ENCODE measurements at regions not wholly inside any gene's neighbourhood (a gene's known extent, or its start where the extent isn't known, plus 50 kb on each side); places are given as distances from the start of the nearest gene placed in this dataset.

GRCh38 chr12:74145328-74145727 lies 392.3 kb upstream of the ATXN7L3B start:
- Histone ChIP-seq H3K4me2 (ENCODE audit: low read depth, low read length, poor library complexity, severe bottlenecking) (no peak overlapping the region), H3K36me3 (ENCODE audit: insufficient read depth, low read length) (no peaks in the 10 kb centered on the region), H3K9me2 (replicated peaks; ENCODE audit: low read depth, low read length) (no peaks in the 10 kb centered on the region), H3K79me2 (ENCODE audit: insufficient read depth, low read length) (no peaks in the 10 kb centered on the region), H3K9me3 (ENCODE audit: insufficient read depth, low read depth, low read length) (no peaks in the 10 kb centered on the region), H4K20me1 (ENCODE audit: insufficient read depth, low read length, poor library complexity, severe bottlenecking) (no peaks in the 10 kb centered on the region), H3K4me1 (ENCODE audit: insufficient read depth, low read length, poor library complexity, severe bottlenecking) (no peaks in the 10 kb centered on the region), H3K27me3 (ENCODE audit: insufficient read depth, low read length, poor library complexity, severe bottlenecking) (no peaks in the 10 kb centered on the region), H3K4me3 (ENCODE audit: low read length, poor library complexity, severe bottlenecking) (no peak overlapping the region), H3K9ac (ENCODE audit: low read depth, low read length, poor library complexity, severe bottlenecking) (no peak overlapping the region), H3F3A (ENCODE audit: low read depth) (no peaks in the 10 kb centered on the region), H2AFZ (ENCODE audit: low read length) (no peak overlapping the region)
- TF ChIP-seq, protein P1, sequence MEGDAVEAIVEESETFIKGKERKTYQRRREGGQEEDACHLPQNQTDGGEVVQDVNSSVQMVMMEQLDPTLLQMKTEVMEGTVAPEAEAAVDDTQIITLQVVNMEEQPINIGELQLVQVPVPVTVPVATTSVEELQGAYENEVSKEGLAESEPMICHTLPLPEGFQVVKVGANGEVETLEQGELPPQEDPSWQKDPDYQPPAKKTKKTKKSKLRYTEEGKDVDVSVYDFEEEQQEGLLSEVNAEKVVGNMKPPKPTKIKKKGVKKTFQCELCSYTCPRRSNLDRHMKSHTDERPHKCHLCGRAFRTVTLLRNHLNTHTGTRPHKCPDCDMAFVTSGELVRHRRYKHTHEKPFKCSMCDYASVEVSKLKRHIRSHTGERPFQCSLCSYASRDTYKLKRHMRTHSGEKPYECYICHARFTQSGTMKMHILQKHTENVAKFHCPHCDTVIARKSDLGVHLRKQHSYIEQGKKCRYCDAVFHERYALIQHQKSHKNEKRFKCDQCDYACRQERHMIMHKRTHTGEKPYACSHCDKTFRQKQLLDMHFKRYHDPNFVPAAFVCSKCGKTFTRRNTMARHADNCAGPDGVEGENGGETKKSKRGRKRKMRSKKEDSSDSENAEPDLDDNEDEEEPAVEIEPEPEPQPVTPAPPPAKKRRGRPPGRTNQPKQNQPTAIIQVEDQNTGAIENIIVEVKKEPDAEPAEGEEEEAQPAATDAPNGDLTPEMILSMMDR (conservative IDR thresholded peaks at IDR 0.05; ENCODE audit: low read length): no peak
- TF ChIP-seq EZH2phosphoT487 (IDR thresholded peaks at IDR 0.05; ENCODE audit: borderline replicate concordance): no peak

GRCh38 chr12:74148849-74149248 lies 388.8 kb upstream of the ATXN7L3B start:
- no peak overlapping the region for H2AFZ ChIP-seq (ENCODE audit: low read length)
- no peaks in the 10 kb centered on the region for H3K9me3 ChIP-seq (ENCODE audit: insufficient read depth, low read depth, low read length)
- H3K4me1 ChIP-seq (ENCODE audit: insufficient read depth, low read length, poor library complexity, severe bottlenecking): no peaks in the 10 kb centered on the region
- TF ChIP-seq, protein P1 (conservative IDR thresholded peaks at IDR 0.05; ENCODE audit: low read length): no peak
- no peak for TF ChIP-seq EZH2phosphoT487 (IDR thresholded peaks at IDR 0.05; ENCODE audit: borderline replicate concordance)
- H3K79me2 ChIP-seq (ENCODE audit: insufficient read depth, low read length): no peaks in the 10 kb centered on the region
- no peaks in the 10 kb centered on the region for H4K20me1 ChIP-seq (ENCODE audit: insufficient read depth, low read length, poor library complexity, severe bottlenecking)
- no peaks in the 10 kb centered on the region for H3K9me2 ChIP-seq (replicated peaks; ENCODE audit: low read depth, low read length)
- H3K36me3 ChIP-seq (ENCODE audit: insufficient read depth, low read length): no peaks in the 10 kb centered on the region
- no peaks in the 10 kb centered on the region for H3F3A ChIP-seq (ENCODE audit: low read depth)
- no peak overlapping the region for H3K9ac ChIP-seq (ENCODE audit: low read depth, low read length, poor library complexity, severe bottlenecking)
- H3K4me2 ChIP-seq (ENCODE audit: low read depth, low read length, poor library complexity, severe bottlenecking): no peak overlapping the region
- no peak overlapping the region for H3K4me3 ChIP-seq (ENCODE audit: low read length, poor library complexity, severe bottlenecking)
- H3K27me3 ChIP-seq (ENCODE audit: insufficient read depth, low read length, poor library complexity, severe bottlenecking): no peaks in the 10 kb centered on the region

DNA sequence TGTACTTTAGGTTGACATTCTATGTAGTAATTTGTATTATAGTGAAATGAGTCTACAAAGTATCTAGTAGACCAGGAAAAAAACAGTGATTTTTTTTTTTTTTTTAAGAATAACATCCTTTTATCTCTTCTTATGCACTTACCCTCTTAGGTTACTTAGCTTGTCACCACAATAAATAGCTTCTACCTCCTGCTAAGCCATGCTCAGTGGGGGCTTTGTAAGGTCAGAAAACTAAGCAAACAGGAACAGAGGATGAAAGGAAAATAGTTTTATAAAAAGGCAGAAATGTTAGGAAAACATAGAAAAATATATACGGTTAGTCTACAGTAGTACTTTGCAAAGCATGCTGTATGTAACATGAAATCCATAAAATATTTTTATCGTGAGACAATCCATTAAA lies 385.3 kb upstream of the ATXN7L3B start:
- H3K36me3 ChIP-seq (ENCODE audit: insufficient read depth, low read length): no peaks in the 10 kb centered on the region
- H3K9me2 ChIP-seq (replicated peaks; ENCODE audit: low read depth, low read length): no peaks in the 10 kb centered on the region
- TF ChIP-seq, protein P1 (conservative IDR thresholded peaks at IDR 0.05; ENCODE audit: low read length): no peak
- no peak for TF ChIP-seq EZH2phosphoT487 (IDR thresholded peaks at IDR 0.05; ENCODE audit: borderline replicate concordance)
- H4K20me1 ChIP-seq (ENCODE audit: insufficient read depth, low read length, poor library complexity, severe bottlenecking): no peaks in the 10 kb centered on the region
- no peaks in the 10 kb centered on the region for H3K9me3 ChIP-seq (ENCODE audit: insufficient read depth, low read depth, low read length)
- H2AFZ ChIP-seq (ENCODE audit: low read length): no peak overlapping the region
- no peak overlapping the region for H3K4me3 ChIP-seq (ENCODE audit: low read length, poor library complexity, severe bottlenecking)
- H3K4me1 ChIP-seq (ENCODE audit: insufficient read depth, low read length, poor library complexity, severe bottlenecking): no peaks in the 10 kb centered on the region
- no peak overlapping the region for H3K4me2 ChIP-seq (ENCODE audit: low read depth, low read length, poor library complexity, severe bottlenecking)
- no peak overlapping the region for H3K9ac ChIP-seq (ENCODE audit: low read depth, low read length, poor library complexity, severe bottlenecking)
- H3K79me2 ChIP-seq (ENCODE audit: insufficient read depth, low read length): no peaks in the 10 kb centered on the region
- no peaks in the 10 kb centered on the region for H3F3A ChIP-seq (ENCODE audit: low read depth)
- no peaks in the 10 kb centered on the region for H3K27me3 ChIP-seq (ENCODE audit: insufficient read depth, low read length, poor library complexity, severe bottlenecking)

Data from Loucy (cell line).